ENCODE measurements at regions not wholly inside any gene's neighbourhood (a gene's known extent, or its start where the extent isn't known, plus 50 kb on each side); places are given as distances from the start of the nearest gene placed in this dataset.

DNA sequence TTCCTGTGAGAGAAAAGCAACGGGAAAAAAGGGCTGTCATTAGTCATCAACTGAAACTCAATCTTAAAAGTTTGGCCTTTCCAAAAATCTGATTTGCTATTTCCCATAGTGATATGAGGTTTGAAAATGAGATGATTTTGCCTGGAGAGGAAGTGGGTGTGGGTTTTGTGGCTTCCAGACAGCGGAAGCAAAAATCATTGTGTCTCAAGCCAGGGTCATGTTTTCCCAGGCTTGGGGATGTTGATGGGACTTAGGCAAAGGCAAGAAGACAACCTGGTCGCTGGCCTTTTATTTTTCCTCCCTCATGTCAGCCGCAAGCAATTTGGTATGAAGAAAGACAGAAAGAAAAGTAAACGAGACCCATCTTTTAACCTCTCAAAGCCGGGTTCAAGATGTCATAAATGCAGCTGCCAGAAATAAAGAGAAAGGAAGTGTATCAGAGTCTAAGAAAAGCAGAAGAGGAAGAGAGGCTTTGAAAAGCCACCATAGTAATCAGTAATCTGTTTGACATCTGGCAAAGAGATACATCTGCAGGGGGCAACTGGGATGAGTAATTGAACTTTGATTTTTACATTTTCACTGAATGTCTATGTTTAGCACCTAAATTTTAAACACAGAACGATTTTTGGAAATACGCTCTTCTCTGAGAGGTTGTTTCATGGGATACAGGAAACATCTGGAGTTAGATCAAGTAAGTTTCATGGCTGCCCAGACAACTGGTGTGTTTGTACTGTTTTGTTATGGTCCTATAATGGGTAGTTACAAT, 521.6 kb upstream of the SLIT2 start:
- peak in 2 of 3 donors; percentile 6 to 8 for DNase-seq (ENCODE audit: low read depth in 2 of 3, low spot score in 2 of 3)

DNA sequence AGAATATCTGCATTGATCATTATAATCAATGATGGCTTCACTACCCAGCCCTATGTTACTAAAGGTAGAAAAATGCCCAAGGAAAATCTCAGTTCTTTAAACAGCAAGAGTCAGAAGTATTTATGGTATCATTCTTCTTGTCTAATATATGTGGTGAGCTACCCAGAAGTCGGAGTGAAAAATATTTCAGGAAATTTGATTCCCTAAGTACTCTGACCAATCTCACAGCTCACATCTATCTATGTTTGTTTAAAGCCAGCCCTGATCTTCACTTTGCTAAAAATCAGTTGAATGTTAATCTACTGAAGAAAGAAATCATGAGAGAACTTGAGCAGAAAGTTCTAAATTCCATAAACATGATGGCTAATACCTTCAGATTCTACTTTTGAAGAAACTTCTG, 522.9 kb upstream of the SLIT2 start:
- no peak for DNase-seq (ENCODE audit: low read depth in 2 of 3, low spot score in 2 of 3)

DNA sequence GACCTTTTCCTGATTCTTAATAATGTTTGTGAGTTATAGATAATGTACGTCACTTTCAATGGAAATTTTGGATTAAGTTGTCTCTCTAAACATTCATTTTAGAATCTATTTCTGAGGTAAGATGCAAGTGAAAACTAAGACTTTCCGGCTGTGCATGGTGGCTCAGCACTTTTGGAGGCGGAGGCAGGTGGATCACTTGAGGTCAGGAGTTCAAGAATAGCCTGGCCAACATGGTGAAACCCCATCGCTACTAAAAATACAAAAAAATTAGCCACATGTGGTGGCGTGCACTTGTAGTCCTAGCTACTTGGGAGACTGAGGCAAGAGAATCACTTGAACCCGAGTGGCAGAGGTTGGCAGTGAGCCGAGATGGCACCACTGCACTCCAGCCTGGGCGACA, 524.6 kb upstream of the SLIT2 start:
- DNase-seq (ENCODE audit: low read depth in 2 of 3, low spot score in 2 of 3): no peak

DNA sequence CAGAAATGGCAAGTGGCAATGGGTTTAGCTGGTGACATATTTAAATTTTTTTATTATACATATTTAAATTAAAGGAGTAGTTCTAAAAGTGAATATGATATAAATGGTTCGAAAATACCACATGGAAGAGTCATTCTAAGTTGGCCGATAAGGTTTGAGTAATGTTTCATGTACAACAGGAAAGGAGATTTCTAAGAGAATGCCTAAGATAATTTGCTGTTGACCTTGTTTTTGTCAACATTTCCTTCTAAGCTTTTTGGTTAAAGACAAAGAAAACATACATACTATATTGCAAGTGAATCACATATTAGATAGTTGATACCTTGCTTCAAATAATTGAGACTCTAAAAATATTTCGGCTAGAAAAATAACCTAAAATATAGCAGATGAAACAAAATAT, 526.6 kb upstream of the SLIT2 start:
- DNase-seq (ENCODE audit: low read depth in 2 of 3, low spot score in 2 of 3): no peak

DNA sequence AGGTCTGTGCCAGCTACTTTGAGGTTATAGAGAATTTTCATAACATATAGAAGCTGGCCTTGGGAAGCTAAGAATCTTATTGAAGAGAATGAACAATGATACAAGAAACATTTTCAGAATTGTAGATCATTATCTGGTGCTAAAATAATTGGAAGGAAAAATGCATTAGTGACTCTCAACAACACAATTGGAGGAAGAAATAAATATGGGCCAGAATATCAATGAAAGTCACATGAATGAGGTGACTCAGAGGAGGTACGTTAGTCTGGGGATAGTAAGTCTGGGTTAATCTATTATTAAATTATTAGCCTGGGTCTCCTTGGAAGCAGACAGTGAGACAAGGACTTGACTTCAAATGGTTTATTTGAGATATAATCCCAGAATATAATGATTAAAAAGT, 529.3 kb upstream of the SLIT2 start:
- DNase-seq (ENCODE audit: low read depth in 2 of 3, low spot score in 2 of 3): no peak

DNA sequence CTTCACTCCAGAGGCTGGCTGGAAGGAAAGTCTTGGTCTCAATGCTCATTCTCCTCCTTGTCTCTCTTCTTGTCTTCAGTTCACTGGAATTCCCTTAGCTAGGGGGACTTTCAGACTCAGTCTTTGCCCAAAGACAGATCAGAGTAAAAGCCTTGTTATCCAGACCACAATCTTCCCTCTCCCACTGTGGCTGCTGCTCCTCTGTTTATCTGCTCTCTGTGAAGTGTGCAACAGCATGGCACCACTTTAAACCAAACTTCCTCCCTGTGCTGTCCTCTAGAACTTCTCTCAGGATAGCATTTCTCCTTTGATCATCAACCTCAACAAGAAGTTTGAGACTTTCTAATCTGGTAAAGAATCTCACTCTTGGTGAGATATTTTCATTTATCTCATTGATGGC, 530.1 kb upstream of the SLIT2 start:
- no peak for DNase-seq (ENCODE audit: low read depth in 2 of 3, low spot score in 2 of 3)

DNA sequence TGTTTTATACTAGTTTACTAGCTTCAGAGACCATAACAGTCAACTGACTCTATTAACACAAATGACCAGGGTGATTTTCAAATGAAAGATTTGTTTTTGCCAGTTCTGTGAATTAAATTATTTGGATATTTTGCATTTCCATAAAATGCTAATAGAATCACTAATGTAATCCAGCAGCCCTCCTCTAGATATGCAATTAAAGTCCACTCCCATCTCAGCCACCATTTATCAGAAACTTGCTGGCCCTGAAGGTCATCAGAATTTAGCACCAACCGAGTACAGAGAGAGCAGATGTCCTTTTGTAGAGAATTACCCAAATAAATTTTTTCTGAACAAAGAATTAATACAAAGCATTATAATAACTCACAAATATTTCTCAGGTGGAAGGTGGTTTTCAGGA, 531.1 kb upstream of the SLIT2 start:
- DNase-seq (ENCODE audit: low read depth in 2 of 3, low spot score in 2 of 3): no peak

DNA sequence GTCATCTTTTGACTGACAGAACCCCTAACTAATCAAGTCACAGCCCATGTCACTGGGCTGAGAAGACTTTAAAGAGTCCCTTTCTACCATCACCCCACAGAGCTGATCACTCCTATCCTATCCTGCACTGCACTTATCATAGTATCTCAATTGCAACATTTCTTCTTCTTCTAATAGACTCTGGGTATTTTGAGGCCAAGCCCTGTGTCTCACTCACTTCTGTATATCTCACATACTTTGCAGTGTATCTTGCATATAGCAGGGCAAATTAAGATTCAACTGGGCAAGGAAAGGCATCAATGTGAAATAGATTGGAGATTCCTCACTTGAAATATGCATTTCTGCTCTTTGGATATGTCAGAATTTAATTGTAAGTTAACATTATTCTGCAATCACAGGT, 531.5 kb upstream of the SLIT2 start:
- no peak for DNase-seq (ENCODE audit: low read depth in 2 of 3, low spot score in 2 of 3)

DNA sequence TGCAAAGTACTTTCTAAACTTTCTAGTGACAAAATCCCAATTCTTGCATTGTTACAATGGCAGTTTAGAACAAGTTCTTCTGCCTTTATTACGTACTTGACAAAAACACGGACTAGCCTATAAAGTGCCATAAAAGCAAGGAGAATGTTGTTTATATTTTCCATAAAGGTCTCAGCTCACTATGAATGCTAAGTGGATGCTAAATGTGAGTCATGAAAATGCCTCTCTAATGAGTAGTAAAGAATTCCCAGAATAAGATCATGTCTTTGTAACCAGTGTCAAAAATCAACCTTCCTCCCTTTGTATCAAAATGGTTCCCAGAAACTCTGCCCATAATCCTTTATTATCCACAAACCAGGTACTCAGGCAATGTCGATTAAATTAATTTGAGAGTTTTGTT, 539.8 kb upstream of the SLIT2 start:
- DNase-seq (ENCODE audit: low read depth in 2 of 3, low spot score in 2 of 3): no peak

DNA sequence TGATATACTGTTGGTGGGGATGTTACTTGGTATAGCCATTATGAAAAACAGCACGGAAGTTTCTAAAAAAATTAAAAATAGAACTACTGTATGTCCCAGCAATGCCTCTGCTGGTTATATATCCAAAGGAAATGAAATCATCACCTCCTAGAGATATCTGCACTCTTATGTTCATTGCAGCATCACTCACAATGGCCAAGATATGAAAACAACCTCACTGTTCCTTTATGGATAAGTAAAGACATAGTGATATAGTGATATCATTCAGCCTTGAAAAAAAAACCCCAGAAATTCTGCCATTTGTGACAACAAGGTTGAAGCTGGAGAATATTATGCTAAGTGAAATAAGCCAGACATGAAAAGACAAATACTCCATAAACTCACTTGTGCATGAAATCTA, 543.8 kb upstream of the SLIT2 start:
- DNase-seq (ENCODE audit: low read depth in 2 of 3, low spot score in 2 of 3): no peak

DNA sequence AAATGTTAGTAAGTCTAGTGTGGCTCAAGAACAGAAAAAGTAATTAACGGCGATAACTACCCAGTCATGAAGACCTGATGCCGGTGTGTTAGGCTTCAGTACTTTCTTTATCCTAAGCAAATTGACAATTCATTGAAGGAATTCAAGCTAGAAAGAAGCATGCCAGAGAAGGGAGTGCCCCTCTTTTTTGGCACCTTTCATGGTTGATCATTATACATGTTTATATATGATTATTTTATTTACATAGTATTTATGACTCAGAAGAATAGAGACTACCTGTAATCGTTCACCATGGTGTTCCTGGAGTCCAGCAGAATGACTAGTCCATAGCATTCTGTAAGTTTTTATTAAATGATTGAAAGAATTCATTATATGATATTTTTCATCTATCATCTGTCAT, 548.3 kb upstream of the SLIT2 start:
- DNase-seq (ENCODE audit: low read depth in 2 of 3, low spot score in 2 of 3): no peak

DNA sequence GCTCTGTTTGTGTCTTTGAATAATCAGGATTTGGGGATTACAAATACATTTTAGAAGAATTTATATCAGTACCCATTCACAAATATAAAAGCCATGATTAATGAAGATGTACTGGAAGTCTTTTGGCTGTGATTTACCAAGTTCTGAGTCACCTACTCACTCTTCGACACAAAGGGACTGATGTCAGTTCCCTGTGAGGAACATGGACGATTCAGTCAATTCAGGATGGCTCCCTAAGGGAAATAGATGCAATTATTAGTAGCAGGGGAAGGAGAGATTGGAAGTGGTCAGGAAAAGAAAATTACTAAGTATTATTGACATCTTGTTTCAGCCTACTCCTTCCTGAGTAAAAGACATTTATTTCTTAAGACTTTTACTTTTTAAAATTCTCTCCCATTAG, 550.7 kb upstream of the SLIT2 start:
- DNase-seq (ENCODE audit: low read depth in 2 of 3, low spot score in 2 of 3): no peak

DNA sequence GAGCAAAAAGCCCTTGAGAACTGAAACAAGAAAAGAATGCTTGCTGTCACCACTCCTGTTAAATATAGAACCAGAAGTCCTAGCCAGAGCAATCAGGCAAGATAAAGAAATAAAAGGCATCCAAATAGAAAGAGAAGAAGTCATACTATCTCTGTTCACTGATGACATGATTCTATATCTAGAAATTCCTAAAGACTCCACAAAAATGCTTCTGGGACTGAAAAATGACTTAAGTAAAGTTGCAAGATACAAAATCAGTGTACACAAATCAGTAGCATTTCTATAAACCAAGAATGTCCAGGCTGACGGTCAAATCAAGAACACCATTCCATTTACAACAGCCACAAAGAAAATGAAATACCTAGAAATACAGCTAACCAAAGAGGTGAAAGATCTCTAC, 552.7 kb upstream of the SLIT2 start:
- no peak for DNase-seq (ENCODE audit: low read depth in 2 of 3, low spot score in 2 of 3)

DNA sequence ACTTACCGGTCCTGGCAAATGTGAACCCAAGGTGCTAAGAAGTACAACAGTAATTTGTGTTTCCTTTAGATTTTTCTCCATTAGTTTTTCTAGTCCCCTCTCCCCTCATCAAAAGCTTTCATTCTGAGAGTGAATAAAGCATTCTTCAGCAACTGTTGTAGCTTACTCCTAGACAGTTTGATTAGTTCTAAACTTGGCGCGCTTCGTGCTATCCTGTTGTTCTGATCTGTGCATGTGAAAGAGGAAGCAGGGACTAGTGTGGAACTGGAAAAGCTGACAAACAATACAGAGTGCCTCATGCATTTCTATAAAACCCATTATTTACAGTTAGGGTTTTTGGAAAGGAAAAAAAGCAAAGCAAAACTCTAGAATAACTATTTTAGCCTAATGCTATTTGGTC, 556.9 kb upstream of the SLIT2 start:
- no peak for DNase-seq (ENCODE audit: low read depth in 2 of 3, low spot score in 2 of 3)

DNA sequence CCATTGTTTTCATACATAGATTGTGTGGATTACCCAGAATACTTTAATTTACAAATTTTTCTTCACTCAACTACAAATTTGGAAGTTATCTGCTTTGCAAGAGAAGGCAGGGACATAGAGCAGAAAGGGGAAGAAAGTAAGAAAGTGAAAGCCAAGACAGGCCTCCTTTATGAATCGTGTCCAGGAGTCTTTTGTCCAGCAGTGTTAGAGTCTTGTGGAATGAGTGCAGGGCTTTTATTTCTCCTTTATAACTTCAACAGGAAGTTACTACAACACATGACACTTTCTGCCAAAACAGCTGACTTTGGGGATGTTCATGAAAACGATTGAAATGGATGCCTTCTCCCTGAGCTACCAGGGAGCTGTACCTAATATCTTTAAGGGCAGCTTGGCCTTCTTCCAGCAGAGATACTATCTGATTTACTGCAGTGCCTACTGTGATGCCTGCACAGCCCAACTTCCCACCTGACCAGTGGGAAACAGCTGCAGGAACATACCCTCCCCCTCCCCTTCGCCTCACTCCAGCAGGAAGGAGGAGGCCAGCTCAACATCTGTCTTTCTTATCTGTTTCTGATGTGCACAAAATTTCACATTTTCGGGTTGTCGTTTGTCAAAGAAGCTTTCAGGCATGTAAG, 557.7 kb upstream of the SLIT2 start:
- DNase-seq (ENCODE audit: low read depth in 2 of 3, low spot score in 2 of 3): no peak

DNA sequence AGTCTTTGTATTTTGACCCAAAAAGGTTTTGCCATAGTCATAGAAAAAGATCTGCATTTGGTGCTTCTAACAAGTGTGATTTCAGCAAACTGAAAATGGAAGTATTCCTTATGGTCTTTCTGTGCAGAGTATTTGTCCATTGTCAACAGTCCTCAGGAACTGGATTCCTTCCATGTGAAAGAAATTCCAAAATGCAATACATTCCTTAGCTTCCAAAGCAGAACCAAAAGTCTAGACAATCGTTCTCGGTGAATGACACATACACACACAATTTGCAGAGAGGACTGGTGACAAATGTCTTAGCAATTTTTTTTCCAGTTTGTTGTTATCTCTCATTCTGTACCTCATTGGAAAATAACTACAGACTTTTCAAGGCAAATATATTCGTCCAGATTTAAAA, 562.2 kb upstream of the SLIT2 start:
- no peak for DNase-seq (ENCODE audit: low read depth in 2 of 3, low spot score in 2 of 3)

DNA sequence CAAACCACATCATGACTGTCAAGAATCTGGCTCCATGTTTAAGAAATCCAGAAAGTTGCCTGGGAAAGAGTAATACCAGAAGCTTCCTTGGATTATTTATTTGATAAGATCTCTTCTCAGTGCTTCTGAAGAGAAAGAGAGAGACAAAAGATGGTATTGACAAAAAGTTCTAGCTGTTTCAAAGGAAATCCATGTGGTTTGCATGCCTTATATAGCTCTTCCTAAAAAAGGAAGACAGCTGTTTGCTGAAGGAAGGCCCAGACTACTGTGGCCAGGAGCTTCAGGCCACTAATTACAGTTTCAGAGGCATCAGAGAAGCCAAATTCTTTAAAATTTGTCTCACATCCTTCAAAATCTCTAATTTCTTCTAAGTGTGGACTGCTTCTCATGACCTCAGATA, 565.2 kb upstream of the SLIT2 start:
- DNase-seq (ENCODE audit: low read depth in 2 of 3, low spot score in 2 of 3): no peak

DNA sequence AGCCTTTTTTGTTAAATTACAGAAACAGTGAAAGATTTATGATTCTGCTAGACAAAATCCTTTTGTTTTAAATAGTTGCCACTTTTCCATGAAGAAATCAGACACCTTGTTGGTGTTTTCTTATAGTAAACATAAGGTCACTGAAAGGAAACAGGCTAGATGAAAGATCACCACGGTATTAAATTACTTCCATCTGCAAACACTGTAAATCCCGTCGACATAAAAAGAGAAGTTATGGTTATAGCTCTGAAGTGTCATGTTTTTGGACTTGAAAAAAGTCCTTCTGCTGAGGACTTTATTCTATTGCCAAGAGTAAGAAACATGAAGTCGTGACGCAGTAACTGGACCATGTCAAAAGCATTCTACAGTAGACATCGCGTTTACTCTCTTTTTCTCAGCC, 567.6 kb upstream of the SLIT2 start:
- DNase-seq (ENCODE audit: low read depth in 2 of 3, low spot score in 2 of 3): no peak

DNA sequence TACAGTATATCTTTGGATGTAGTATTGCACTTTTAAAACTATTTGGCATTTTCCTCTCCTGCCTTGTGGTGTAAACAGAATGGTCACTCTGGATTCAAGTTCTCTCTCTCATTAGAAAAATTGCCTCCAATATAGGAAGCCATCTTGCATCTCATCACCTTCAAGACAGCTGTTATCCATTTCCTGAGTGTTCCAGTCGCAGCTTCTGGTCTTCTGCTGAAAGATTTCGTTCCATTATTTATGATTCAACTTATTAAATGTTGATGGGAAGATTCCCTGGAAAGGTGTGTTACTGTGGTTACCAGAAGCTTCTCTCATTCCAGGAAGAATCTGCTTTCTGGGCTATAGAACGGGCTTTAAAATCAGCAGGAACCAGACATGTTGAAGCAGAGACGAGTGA, 568.3 kb upstream of the SLIT2 start:
- no peak for DNase-seq (ENCODE audit: low read depth in 2 of 3, low spot score in 2 of 3)

DNA sequence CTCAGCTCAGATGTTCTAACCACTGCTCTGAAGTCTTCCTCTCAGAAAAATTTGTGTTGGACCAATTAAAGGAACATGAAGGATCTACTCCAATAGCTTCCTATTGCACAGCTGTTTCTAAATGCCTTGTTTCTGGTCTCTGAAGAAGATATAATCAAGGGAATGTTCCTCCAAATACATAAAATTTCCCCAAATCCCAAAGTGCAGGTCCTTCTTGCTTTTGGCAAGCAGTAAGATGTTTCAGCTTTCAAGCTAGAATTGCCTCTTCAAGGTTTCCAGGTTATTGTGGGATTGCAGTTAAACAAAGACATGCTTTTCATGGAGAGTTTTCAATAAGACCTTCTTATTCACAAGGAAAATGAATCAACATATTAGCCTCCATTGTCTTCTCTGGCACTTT, 574.5 kb upstream of the SLIT2 start:
- no peak for DNase-seq (ENCODE audit: low read depth in 2 of 3, low spot score in 2 of 3)

DNA sequence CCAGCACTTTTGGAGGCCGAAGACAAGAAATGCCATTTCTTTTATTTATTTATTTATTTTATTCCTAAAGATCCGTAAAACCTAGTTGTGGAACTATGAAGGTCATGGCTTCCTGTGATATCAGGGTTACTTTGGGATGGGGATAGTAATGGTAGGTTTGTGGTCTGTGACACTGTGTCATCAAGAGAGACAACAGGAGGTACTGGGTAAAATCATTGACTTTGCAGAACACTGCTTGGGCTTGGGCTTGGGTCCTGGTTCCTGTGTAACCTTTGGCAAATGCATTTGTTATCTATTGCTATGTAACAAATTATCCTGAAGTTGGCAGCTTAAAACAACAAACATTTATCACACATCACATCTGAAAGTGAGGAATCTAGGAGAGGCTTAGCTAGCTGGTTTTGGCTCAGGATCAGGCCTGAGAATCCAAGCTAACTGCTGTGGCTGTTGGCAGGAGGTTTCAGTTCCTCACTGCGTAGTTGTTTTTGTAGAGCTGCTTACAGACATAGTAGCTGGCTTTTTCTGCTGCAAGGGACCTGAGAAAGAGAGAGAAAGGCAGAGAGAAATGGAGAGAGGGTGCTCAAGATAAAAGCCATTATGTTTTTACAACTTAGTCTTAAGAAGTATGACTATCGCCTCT, 576.4 kb upstream of the SLIT2 start:
- no peak for DNase-seq (ENCODE audit: low read depth in 2 of 3, low spot score in 2 of 3)

DNA sequence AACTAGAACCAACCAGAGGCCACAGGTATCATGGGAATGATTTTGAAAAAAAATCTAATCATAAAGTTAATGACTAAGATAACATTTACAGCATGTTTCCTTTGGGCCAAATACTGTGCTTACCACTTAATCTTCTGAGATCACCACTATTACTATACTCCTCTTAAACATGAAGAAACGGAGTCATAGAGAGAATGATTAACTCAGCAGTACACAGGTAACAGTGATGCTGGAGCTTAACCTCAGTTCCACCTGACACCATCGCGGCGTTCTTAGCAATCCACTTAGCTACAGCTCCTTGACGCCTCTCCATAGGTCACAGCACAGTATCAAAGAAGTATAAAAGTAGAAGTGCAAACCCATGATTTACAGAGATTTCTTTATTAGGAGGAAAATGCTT, 592.6 kb upstream of the SLIT2 start:
- DNase-seq (ENCODE audit: low read depth in 2 of 3, low spot score in 2 of 3): no peak
